Fibroblast of lung (primary cell): ENCODE measurements at regions not wholly inside any gene's neighbourhood (a gene's known extent, or its start where the extent isn't known, plus 50 kb on each side); places are given as distances from the start of the nearest gene placed in this dataset.
A peak's percentile ranks its signal among the peaks of the same experiment; 100 is the strongest.

Experiments
- DNase-seq, 2 donors: peaks; one replicate each; pipeline versions ENCODE4 v3.0.0 to v3.0.0-alpha.2; 2010; ENCODE audit warnings: low read depth in 2 of 2
- H2AFZ ChIP-seq: 2 replicates; pipeline ENCODE4 v1.5.1; 2012; ENCODE audit warnings: low read length, control low read depth, inconsistent platforms
- H3K27ac ChIP-seq: 2 replicates; pipeline ENCODE4 v1.5.1; 2011; ENCODE audit warnings: low read length, control low read depth; ENCODE audit not compliant: insufficient read depth
- H3K27me3 ChIP-seq: 2 replicates; pipeline ENCODE4 v1.5.1; 2011; ENCODE audit warnings: mild to moderate bottlenecking, low read length; ENCODE audit not compliant: control insufficient read depth, insufficient read depth
- H3K36me3 ChIP-seq: 2 replicates; pipeline ENCODE4 v1.5.1; 2011; ENCODE audit warnings: low read length; ENCODE audit not compliant: control insufficient read depth, insufficient read depth
- H3K4me1 ChIP-seq: 2 replicates; pipeline ENCODE4 v1.5.1; 2011; ENCODE audit warnings: low read length; ENCODE audit not compliant: control insufficient read depth, insufficient read depth; ENCODE audit errors: extremely low read depth
- H3K4me2 ChIP-seq: 2 replicates; pipeline ENCODE4 v1.5.1; 2011; ENCODE audit warnings: low read length, control low read depth; ENCODE audit not compliant: insufficient read depth; ENCODE audit errors: extremely low read depth
- H3K4me3 ChIP-seq, 4 experiments: fragments of 200-600 bp in 1 of 4; sonication (generic) in 1 of 4; replicated peaks in 1 of 4; 2 replicates each; pipeline ENCODE4 v1.5.1; 2011 to 2016; ENCODE audit warnings: low read length in 4 of 4, low read depth in 3 of 4, mild to moderate bottlenecking in 3 of 4, control low read depth in 2 of 4, inconsistent platforms in 1 of 4, mixed read lengths in 1 of 4; ENCODE audit not compliant: insufficient read depth in 1 of 4; ENCODE audit errors: control extremely low read depth in 1 of 4
- H3K79me2 ChIP-seq: 2 replicates; pipeline ENCODE4 v1.5.1; 2012; ENCODE audit warnings: mild to moderate bottlenecking, low read length, inconsistent platforms; ENCODE audit not compliant: control insufficient read depth, insufficient read depth
- H3K9ac ChIP-seq: 2 replicates; pipeline ENCODE4 v1.5.1; 2011; ENCODE audit warnings: mild to moderate bottlenecking, low read length, control low read depth; ENCODE audit not compliant: insufficient read depth
- H3K9me3 ChIP-seq: 2 replicates; pipeline ENCODE4 v1.5.1; 2012; ENCODE audit warnings: low read depth, low read length; ENCODE audit not compliant: control insufficient read depth, insufficient read depth
- H4K20me1 ChIP-seq: 2 replicates; pipeline ENCODE4 v1.5.1; 2011; ENCODE audit warnings: low read length; ENCODE audit not compliant: control insufficient read depth, insufficient read depth; ENCODE audit errors: extremely low read depth
- EZH2 ChIP-seq: IDR thresholded peaks from 2 replicates; pipeline ENCODE4 v1.5.1; 2012; ENCODE audit warnings: low read length, control low read depth, mild to moderate bottlenecking; ENCODE audit errors: missing control alignments
- TF ChIP-seq, protein P1 (sequence below), 2 donors: IDR thresholded peaks in 1 of 2; conservative IDR thresholded peaks in 1 of 2; 1 replicate in 1 of 2; 2 replicates in 1 of 2; pipeline ENCODE4 v1.5.1; 2011 to 2012; ENCODE audit warnings: low read length in 2 of 2, control low read depth in 1 of 2, inconsistent platforms in 1 of 2, low read depth in 1 of 2, mild to moderate bottlenecking in 1 of 2

DNA sequence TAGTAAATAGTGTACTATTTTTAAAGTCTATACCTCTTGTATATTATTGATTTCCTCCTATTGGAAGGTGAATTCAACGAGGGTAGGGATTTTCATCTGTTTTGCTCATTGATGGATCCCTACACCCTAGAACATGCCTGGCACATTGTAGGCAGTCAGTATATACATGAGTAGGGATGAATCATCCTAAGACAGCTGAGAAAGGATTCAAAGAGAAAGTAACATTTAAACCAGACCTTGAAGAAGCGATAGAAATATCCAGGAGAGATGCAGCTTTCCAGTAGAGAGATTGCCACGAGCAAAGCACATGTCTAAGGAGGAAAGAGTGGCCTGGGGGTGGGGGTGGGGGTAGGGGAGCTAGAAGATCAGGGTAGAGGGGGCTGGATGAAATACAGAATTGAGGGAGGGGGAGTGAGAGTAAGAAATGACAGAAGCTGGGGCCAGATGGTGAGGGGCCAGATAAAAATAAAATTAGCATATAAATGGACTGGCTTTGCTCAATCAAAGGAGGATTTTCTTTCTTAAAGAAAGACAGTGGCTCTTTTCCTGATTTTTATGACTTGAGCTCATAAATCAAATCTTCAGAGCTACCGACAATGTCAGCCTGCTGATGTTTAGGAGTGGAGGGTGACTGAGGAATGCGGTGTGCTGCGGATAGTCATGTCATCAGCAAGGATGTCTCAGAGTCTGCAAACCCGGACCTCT is 168.2 kb downstream of the SAMD5 start:
- no peak overlapping the region for H3K4me2 ChIP-seq
- TF ChIP-seq EZH2 = no peak
- TF ChIP-seq, protein P1, sequence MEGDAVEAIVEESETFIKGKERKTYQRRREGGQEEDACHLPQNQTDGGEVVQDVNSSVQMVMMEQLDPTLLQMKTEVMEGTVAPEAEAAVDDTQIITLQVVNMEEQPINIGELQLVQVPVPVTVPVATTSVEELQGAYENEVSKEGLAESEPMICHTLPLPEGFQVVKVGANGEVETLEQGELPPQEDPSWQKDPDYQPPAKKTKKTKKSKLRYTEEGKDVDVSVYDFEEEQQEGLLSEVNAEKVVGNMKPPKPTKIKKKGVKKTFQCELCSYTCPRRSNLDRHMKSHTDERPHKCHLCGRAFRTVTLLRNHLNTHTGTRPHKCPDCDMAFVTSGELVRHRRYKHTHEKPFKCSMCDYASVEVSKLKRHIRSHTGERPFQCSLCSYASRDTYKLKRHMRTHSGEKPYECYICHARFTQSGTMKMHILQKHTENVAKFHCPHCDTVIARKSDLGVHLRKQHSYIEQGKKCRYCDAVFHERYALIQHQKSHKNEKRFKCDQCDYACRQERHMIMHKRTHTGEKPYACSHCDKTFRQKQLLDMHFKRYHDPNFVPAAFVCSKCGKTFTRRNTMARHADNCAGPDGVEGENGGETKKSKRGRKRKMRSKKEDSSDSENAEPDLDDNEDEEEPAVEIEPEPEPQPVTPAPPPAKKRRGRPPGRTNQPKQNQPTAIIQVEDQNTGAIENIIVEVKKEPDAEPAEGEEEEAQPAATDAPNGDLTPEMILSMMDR (conservative IDR thresholded peaks at IDR 0.05 in 1 of 2, IDR thresholded peaks at IDR 0.05 in 1 of 2; ENCODE audit: low read depth in 1 of 2, low read length in 2 of 2) = no peak
- H3K27ac ChIP-seq = no peak overlapping the region
- no peaks in the 10 kb centered on the region for H3K9me3 ChIP-seq
- H3K4me1 ChIP-seq = no peaks in the 10 kb centered on the region
- H3K27me3 ChIP-seq = no peaks in the 10 kb centered on the region
- H3K79me2 ChIP-seq = no peaks in the 10 kb centered on the region
- H2AFZ ChIP-seq = no peak overlapping the region
- peak in 1 of 2 donors; percentile 47 for DNase-seq
- H4K20me1 ChIP-seq = no peaks in the 10 kb centered on the region
- H3K9ac ChIP-seq = no peak overlapping the region
- no peak overlapping the region for H3K4me3 ChIP-seq
- no peaks in the 10 kb centered on the region for H3K36me3 ChIP-seq

GRCh38 chr6:147677647-147678046 is 169.2 kb downstream of the SAMD5 start:
- Histone ChIP-seq H3K27me3 (no peaks in the 10 kb centered on the region), H3K4me3 (no peak overlapping the region), H3K4me2 (no peak overlapping the region), H4K20me1 (no peaks in the 10 kb centered on the region), H2AFZ (no peak overlapping the region), H3K4me1 (no peaks in the 10 kb centered on the region), H3K27ac (no peak overlapping the region), H3K9me3 (no peaks in the 10 kb centered on the region), H3K79me2 (no peaks in the 10 kb centered on the region), H3K9ac (no peak overlapping the region), H3K36me3 (no peaks in the 10 kb centered on the region)
- no peak for DNase-seq
- TF ChIP-seq, protein P1 (conservative IDR thresholded peaks at IDR 0.05 in 1 of 2, IDR thresholded peaks at IDR 0.05 in 1 of 2; ENCODE audit: low read depth in 1 of 2, low read length in 2 of 2) = no peak
- TF ChIP-seq EZH2 = no peak

DNA sequence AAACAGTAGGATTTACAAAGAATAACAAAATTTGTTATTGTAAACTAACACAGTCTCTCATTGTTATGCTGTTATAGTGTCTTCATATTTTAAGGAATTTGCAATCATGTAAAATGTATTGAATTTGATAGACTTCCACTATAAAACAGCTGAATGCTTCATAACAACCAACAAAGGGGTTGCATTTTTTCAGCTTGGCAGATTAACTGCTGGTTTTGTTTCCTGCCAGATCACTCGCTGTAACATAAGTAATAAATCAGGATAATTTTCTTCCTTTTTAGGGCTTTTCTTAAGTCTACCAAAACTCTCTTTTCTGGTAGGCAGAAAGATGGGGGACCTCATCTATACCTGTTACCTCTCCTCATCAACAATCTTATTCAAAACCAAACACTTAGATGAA is 169.8 kb downstream of the SAMD5 start:
- Histone ChIP-seq H3K4me2 (no peak overlapping the region), H3K9me3 (no peaks in the 10 kb centered on the region), H4K20me1 (no peaks in the 10 kb centered on the region), H3K27ac (no peak overlapping the region), H3K4me3 (no peak overlapping the region), H3K9ac (no peak overlapping the region), H2AFZ (no peak overlapping the region), H3K79me2 (no peaks in the 10 kb centered on the region), H3K4me1 (no peaks in the 10 kb centered on the region), H3K27me3 (no peaks in the 10 kb centered on the region), H3K36me3 (no peaks in the 10 kb centered on the region)
- no peak for DNase-seq
- TF ChIP-seq, protein P1 (conservative IDR thresholded peaks at IDR 0.05 in 1 of 2, IDR thresholded peaks at IDR 0.05 in 1 of 2; ENCODE audit: low read depth in 1 of 2, low read length in 2 of 2) = no peak
- TF ChIP-seq EZH2 = no peak
